CD14-positive monocyte (primary cell): ENCODE measurements at regions not wholly inside any gene's neighbourhood (a gene's known extent, or its start where the extent isn't known, plus 50 kb on each side); places are given as distances from the start of the nearest gene placed in this dataset.

Experiments used
- DNase-seq, 3 donors: peaks; one replicate each; pipeline ENCODE4 v3.0.0-alpha.2; 2011 to 2022
- H2AFZ ChIP-seq: 2 replicates; pipeline ENCODE4 v1.6.0; 2012; ENCODE audit warnings: mild to moderate bottlenecking, low read depth, low read length, inconsistent platforms; ENCODE audit not compliant: insufficient read depth, poor library complexity, severe bottlenecking
- H3K27ac ChIP-seq, 2 donors: 1 replicate in 1 of 2; 2 replicates in 1 of 2; pipeline ENCODE4 v1.5.1; 2012 to 2013; ENCODE audit warnings: low read length in 2 of 2, control low read depth in 1 of 2, inconsistent platforms in 1 of 2, low read depth in 1 of 2, mild to moderate bottlenecking in 1 of 2
- H3K27me3 ChIP-seq, 2 donors: one replicate each; pipeline versions ENCODE4 v1.6.0 to v1.6.1; 2011 to 2013; ENCODE audit warnings: low read length in 2 of 2; ENCODE audit not compliant: control insufficient read depth in 2 of 2, insufficient read depth in 2 of 2
- H3K36me3 ChIP-seq, 2 donors: replicated peaks in 1 of 2; 1 replicate in 1 of 2; 2 replicates in 1 of 2; pipeline versions ENCODE4 v1.5.1 to v1.6.1; 2012 to 2013; ENCODE audit warnings: low read length in 2 of 2, control low read depth in 1 of 2, inconsistent platforms in 1 of 2, mild to moderate bottlenecking in 1 of 2; ENCODE audit not compliant: insufficient read depth in 2 of 2, control insufficient read depth in 1 of 2
- H3K4me1 ChIP-seq, 2 donors: 1 replicate in 1 of 2; 2 replicates in 1 of 2; pipeline versions ENCODE4 v1.5.1 to v1.6.1; 2012 to 2013; ENCODE audit warnings: low read length in 2 of 2, control low read depth in 1 of 2, inconsistent platforms in 1 of 2, mild to moderate bottlenecking in 1 of 2, moderate library complexity in 1 of 2; ENCODE audit not compliant: insufficient read depth in 2 of 2, control insufficient read depth in 1 of 2
- H3K4me2 ChIP-seq: replicated peaks from 2 replicates; pipeline ENCODE3; 2012; ENCODE audit warnings: low read length, moderate library complexity, mild to moderate bottlenecking; ENCODE audit not compliant: poor library complexity, severe bottlenecking; ENCODE audit errors: extremely low read depth
- H3K4me3 ChIP-seq, 3 experiments: fragments of 200-600 bp in 1 of 3; sonication (generic) in 1 of 3; replicated peaks in 1 of 3; 1 replicate in 2 of 3; 2 replicates in 1 of 3; pipeline ENCODE4 v1.5.1; 2011 to 2013; ENCODE audit warnings: low read length in 3 of 3, mild to moderate bottlenecking in 3 of 3, control low read depth in 2 of 3, low read depth in 2 of 3, inconsistent platforms in 1 of 3, moderate library complexity in 1 of 3
- H3K79me2 ChIP-seq: 2 replicates; pipeline ENCODE4 v1.6.0; 2012; ENCODE audit warnings: mild to moderate bottlenecking, control low read depth, inconsistent platforms, low read length, moderate library complexity; ENCODE audit not compliant: insufficient read depth
- H3K9ac ChIP-seq: 2 replicates; pipeline ENCODE4 v1.6.0; 2017; ENCODE audit warnings: low read length, mild to moderate bottlenecking; ENCODE audit not compliant: insufficient read depth, poor library complexity, severe bottlenecking
- H3K9me3 ChIP-seq, 2 donors: replicated peaks in 1 of 2; 1 replicate in 1 of 2; 2 replicates in 1 of 2; pipeline versions ENCODE4 v1.5.1 to v1.6.1; 2012 to 2013; ENCODE audit warnings: low read length in 2 of 2, control low read depth in 1 of 2; ENCODE audit not compliant: control insufficient read depth in 1 of 2, insufficient read depth in 1 of 2
- H4K20me1 ChIP-seq: 2 replicates; pipeline ENCODE4 v1.6.0; 2012; ENCODE audit warnings: mild to moderate bottlenecking, low read length, control low read depth, moderate library complexity; ENCODE audit not compliant: insufficient read depth
- H3K27ac Mint-ChIP-seq, 7 donors: one replicate each; pipeline ENCODE4 v1.8.0; 2020; ENCODE audit warnings: mild to moderate bottlenecking in 7 of 7, mixed read lengths in 7 of 7, moderate library complexity in 6 of 7, inconsistent platforms in 2 of 7
- H3K27me3 Mint-ChIP-seq, 3 donors: one replicate each; pipeline ENCODE4 v1.8.0; 2021 to 2022; ENCODE audit warnings: low read depth in 3 of 3, mild to moderate bottlenecking in 3 of 3, mixed read lengths in 3 of 3, moderate library complexity in 3 of 3, inconsistent platforms in 1 of 3
- H3K36me3 Mint-ChIP-seq, 2 donors: one replicate each; pipeline ENCODE4 v1.8.0; 2020; ENCODE audit warnings: mixed read lengths in 2 of 2, inconsistent platforms in 1 of 2, mild to moderate bottlenecking in 1 of 2
- H3K4me1 Mint-ChIP-seq: one replicate; pipeline ENCODE4 v1.8.0; 2020; ENCODE audit warnings: mild to moderate bottlenecking, mixed read lengths
- H3K4me3 Mint-ChIP-seq, 2 donors: one replicate each; pipeline ENCODE4 v1.8.0; 2020; ENCODE audit warnings: mild to moderate bottlenecking in 2 of 2, mixed read lengths in 2 of 2, moderate library complexity in 1 of 2
- H3K9me3 Mint-ChIP-seq, 7 donors: one replicate each; pipeline ENCODE4 v1.8.0; 2020 to 2022; ENCODE audit warnings: mixed read lengths in 7 of 7, mild to moderate bottlenecking in 6 of 7, moderate library complexity in 6 of 7, inconsistent platforms in 2 of 7
- CTCF ChIP-seq: fragments of 200-600 bp; IDR thresholded peaks from one replicate; pipeline ENCODE4 v1.8.0; 2022; ENCODE audit warnings: antibody characterized with exemption, mild to moderate bottlenecking
- WGBS: methylation state at CpG from one replicate; pipeline ENCODE4 v1.1.5; 2013; ENCODE audit warnings: missing lambda C conversion rate; ENCODE audit not compliant: insufficient coverage; 5-methylcytosine and 5-hydroxymethylcytosine counted together
- intact Hi-C, 2 donors: fragments of 100-400 bp; cut with micrococcal nuclease; formaldehyde crosslinking; loops; one replicate each; pipeline versions ENCODE4 v1.15.0 to v1.15.1; 2023

- H2AFZ ChIP-seq = no peak overlapping the region
- intact Hi-C loops = no loop called here
- no peaks in the 10 kb centered on the region for H4K20me1 ChIP-seq
- no peak for TF ChIP-seq CTCF
- H3K27me3 ChIP-seq = peaks cover 74 to 90% of the 10 kb centered on the region in 2 donors
- H3K27me3 Mint-ChIP-seq = peaks cover 85 to 94% (median 85%) of the 10 kb centered on the region in 3 donors
- no peak overlapping the region for H3K27ac Mint-ChIP-seq
- H3K4me1 ChIP-seq = no peaks in the 10 kb centered on the region
- no peak for DNase-seq
- H3K27ac ChIP-seq = no peak overlapping the region
- H3K79me2 ChIP-seq = no peaks in the 10 kb centered on the region
- WGBS = 3% methylated on average over 4 of the region's 4 CpGs
- peak overlapping the region in 1 of 2 donors; percentile 69 for H3K4me3 Mint-ChIP-seq
- H3K36me3 ChIP-seq = no peaks in the 10 kb centered on the region
- no peak overlapping the region for H3K4me2 ChIP-seq
- H3K4me3 ChIP-seq = no peak overlapping the region
- peaks cover 13% of the 10 kb centered on the region for H3K4me1 Mint-ChIP-seq
- peaks cover 0 to 15% (median 7%) of the 10 kb centered on the region in 7 donors for H3K9me3 Mint-ChIP-seq
- H3K9ac ChIP-seq = no peak overlapping the region
- H3K9me3 ChIP-seq = peaks cover 0 to 51% of the 10 kb centered on the region in 2 donors
- H3K36me3 Mint-ChIP-seq = peaks cover 2% of the 10 kb centered on the region in 2 donors
These were observed 123.8 kb downstream of the TMEM174 start for GRCh38 chr5:73296772-73297171.

GRCh38 chr5:73295921-73296320 is 122.9 kb downstream of the TMEM174 start:
- H3K4me3 Mint-ChIP-seq = peak overlapping the region in 1 of 2 donors; percentile 71

More at GRCh38 chr5:73295921-73296320, 122.9 kb downstream of the TMEM174 start:
- H3K36me3 Mint-ChIP-seq = peaks cover 2% of the 10 kb centered on the region in 2 donors
- no peak overlapping the region for H3K27ac Mint-ChIP-seq
- no peak for TF ChIP-seq CTCF
- no peaks in the 10 kb centered on the region for H3K36me3 ChIP-seq
- WGBS = no CpG with 5 or more reads among the region's 4 CpGs
- peaks cover 13% of the 10 kb centered on the region for H3K4me1 Mint-ChIP-seq
- H2AFZ ChIP-seq = no peak overlapping the region
- H3K27ac ChIP-seq = no peak overlapping the region
- H3K9me3 ChIP-seq = peaks cover 0 to 43% of the 10 kb centered on the region in 2 donors
- H4K20me1 ChIP-seq = no peaks in the 10 kb centered on the region
- peaks cover 78 to 94% (median 85%) of the 10 kb centered on the region in 3 donors for H3K27me3 Mint-ChIP-seq
- peaks cover 71 to 89% of the 10 kb centered on the region in 2 donors for H3K27me3 ChIP-seq
- no peak overlapping the region for H3K4me3 ChIP-seq
- no peak for DNase-seq
- no peaks in the 10 kb centered on the region for H3K4me1 ChIP-seq
- no peaks in the 10 kb centered on the region for H3K79me2 ChIP-seq
- H3K4me2 ChIP-seq = no peak overlapping the region
- peaks cover 0 to 10% (median 7%) of the 10 kb centered on the region in 7 donors for H3K9me3 Mint-ChIP-seq
- intact Hi-C loops = no loop called here
- H3K9ac ChIP-seq = no peak overlapping the region
